ENCODE measurements at regions not wholly inside any gene's neighbourhood (a gene's known extent, or its start where the extent isn't known, plus 50 kb on each side); places are given as distances from the start of the nearest gene placed in this dataset.

- ChIA-PET POLR2A (no interaction called here), CTCF (no interaction called here)
- ATAC-seq = no peak
- Mint-ChIP-seq H3K4me3 (no peak overlapping the region), H3K36me3 (ENCODE audit: low read depth) (no peaks in the 10 kb centered on the region), H3K9me3 (ENCODE audit: insufficient read depth) (no peaks in the 10 kb centered on the region), H3K4me1 (ENCODE audit: low read depth) (no peaks in the 10 kb centered on the region), H3K27ac (no peak overlapping the region), H3K27me3 (ENCODE audit: low read depth) (no peaks in the 10 kb centered on the region)
- no peak for DNase-seq
Observed at GRCh38 chr2:239534581-239535412, 134.0 kb upstream of the HDAC4 start.

GRCh38 chr2:239533569-239534316 is 132.9 kb upstream of the HDAC4 start:
- Mint-ChIP-seq H3K27ac (no peak overlapping the region), H3K4me1 (ENCODE audit: low read depth) (no peaks in the 10 kb centered on the region), H3K9me3 (ENCODE audit: insufficient read depth) (no peaks in the 10 kb centered on the region), H3K36me3 (ENCODE audit: low read depth) (no peaks in the 10 kb centered on the region), H3K4me3 (no peak overlapping the region), H3K27me3 (ENCODE audit: low read depth) (no peaks in the 10 kb centered on the region)
- CTCF ChIA-PET = no interaction called here
- POLR2A ChIA-PET = no interaction called here
- ATAC-seq (no peak), DNase-seq (no peak)

GRCh38 chr2:239532859-239533258 is 132.0 kb upstream of the HDAC4 start:
- Mint-ChIP-seq H3K27ac (no peak overlapping the region), H3K4me3 (no peak overlapping the region), H3K4me1 (ENCODE audit: low read depth) (no peaks in the 10 kb centered on the region), H3K9me3 (ENCODE audit: insufficient read depth) (no peaks in the 10 kb centered on the region), H3K27me3 (ENCODE audit: low read depth) (no peaks in the 10 kb centered on the region), H3K36me3 (ENCODE audit: low read depth) (no peaks in the 10 kb centered on the region)
- CTCF ChIA-PET = no interaction called here
- DNase-seq (no peak), ATAC-seq (no peak)
- POLR2A ChIA-PET = no interaction called here

GRCh38 chr2:239532250-239532649 is 131.4 kb upstream of the HDAC4 start:
- DNase-seq = no peak
- no peak overlapping the region for H3K27ac Mint-ChIP-seq
- CTCF ChIA-PET = no interaction called here
- no peaks in the 10 kb centered on the region for H3K36me3 Mint-ChIP-seq (ENCODE audit: low read depth)
- ATAC-seq = no peak
- no peaks in the 10 kb centered on the region for H3K9me3 Mint-ChIP-seq (ENCODE audit: insufficient read depth)
- no peaks in the 10 kb centered on the region for H3K27me3 Mint-ChIP-seq (ENCODE audit: low read depth)
- no peak overlapping the region for H3K4me3 Mint-ChIP-seq
- POLR2A ChIA-PET = no interaction called here
- no peaks in the 10 kb centered on the region for H3K4me1 Mint-ChIP-seq (ENCODE audit: low read depth)

GRCh38 chr2:239531456-239532241 is 130.8 kb upstream of the HDAC4 start:
- no peak overlapping the region for H3K27ac Mint-ChIP-seq
- H3K9me3 Mint-ChIP-seq (ENCODE audit: insufficient read depth) = no peaks in the 10 kb centered on the region
- ChIA-PET CTCF (no interaction called here), POLR2A (no interaction called here)
- H3K36me3 Mint-ChIP-seq (ENCODE audit: low read depth) = no peaks in the 10 kb centered on the region
- no peak for DNase-seq
- no peak overlapping the region for H3K4me3 Mint-ChIP-seq
- H3K27me3 Mint-ChIP-seq (ENCODE audit: low read depth) = no peaks in the 10 kb centered on the region
- no peak for ATAC-seq
- no peaks in the 10 kb centered on the region for H3K4me1 Mint-ChIP-seq (ENCODE audit: low read depth)

- ATAC-seq (no peak), DNase-seq (no peak)
- POLR2A ChIA-PET = no interaction called here
- Mint-ChIP-seq H3K27ac (no peak overlapping the region), H3K4me1 (ENCODE audit: low read depth) (no peaks in the 10 kb centered on the region), H3K36me3 (ENCODE audit: low read depth) (no peaks in the 10 kb centered on the region), H3K27me3 (ENCODE audit: low read depth) (no peaks in the 10 kb centered on the region), H3K9me3 (ENCODE audit: insufficient read depth) (no peaks in the 10 kb centered on the region), H3K4me3 (no peak overlapping the region)
- CTCF ChIA-PET = no interaction called here
Observed at GRCh38 chr2:239530749-239531316, 130.0 kb upstream of the HDAC4 start.

GRCh38 chr2:239529313-239530015 is 128.6 kb upstream of the HDAC4 start:
- Mint-ChIP-seq H3K9me3 (ENCODE audit: insufficient read depth) (no peaks in the 10 kb centered on the region), H3K36me3 (ENCODE audit: low read depth) (no peaks in the 10 kb centered on the region), H3K27me3 (ENCODE audit: low read depth) (no peaks in the 10 kb centered on the region), H3K27ac (no peak overlapping the region), H3K4me3 (no peak overlapping the region), H3K4me1 (ENCODE audit: low read depth) (no peaks in the 10 kb centered on the region)
- DNase-seq (no peak), ATAC-seq (no peak)
- ChIA-PET CTCF (no interaction called here), POLR2A (no interaction called here)

GRCh38 chr2:239528883-239529282 is 128.1 kb upstream of the HDAC4 start:
- H3K4me1 Mint-ChIP-seq (ENCODE audit: low read depth) = no peaks in the 10 kb centered on the region
- H3K4me3 Mint-ChIP-seq = no peak overlapping the region
- H3K36me3 Mint-ChIP-seq (ENCODE audit: low read depth) = no peaks in the 10 kb centered on the region
- H3K27ac Mint-ChIP-seq = no peak overlapping the region
- H3K9me3 Mint-ChIP-seq (ENCODE audit: insufficient read depth) = no peaks in the 10 kb centered on the region
- POLR2A ChIA-PET = no interaction called here
- ATAC-seq = no peak
- CTCF ChIA-PET = no interaction called here
- no peaks in the 10 kb centered on the region for H3K27me3 Mint-ChIP-seq (ENCODE audit: low read depth)
- no peak for DNase-seq

- ChIA-PET POLR2A (no interaction called here), CTCF (no interaction called here)
- Mint-ChIP-seq H3K4me3 (no peak overlapping the region), H3K27me3 (ENCODE audit: low read depth) (no peaks in the 10 kb centered on the region), H3K36me3 (ENCODE audit: low read depth) (no peaks in the 10 kb centered on the region), H3K9me3 (ENCODE audit: insufficient read depth) (no peaks in the 10 kb centered on the region), H3K27ac (no peak overlapping the region), H3K4me1 (ENCODE audit: low read depth) (no peaks in the 10 kb centered on the region)
- DNase-seq = no peak
- ATAC-seq = no peak
Observed at GRCh38 chr2:239528146-239528545, 127.3 kb upstream of the HDAC4 start.

GRCh38 chr2:239526666-239527415 is 126.0 kb upstream of the HDAC4 start:
- Mint-ChIP-seq H3K27ac (no peak overlapping the region), H3K4me1 (ENCODE audit: low read depth) (no peaks in the 10 kb centered on the region), H3K4me3 (no peak overlapping the region), H3K27me3 (ENCODE audit: low read depth) (no peaks in the 10 kb centered on the region), H3K36me3 (ENCODE audit: low read depth) (no peaks in the 10 kb centered on the region), H3K9me3 (ENCODE audit: insufficient read depth) (no peaks in the 10 kb centered on the region)
- ChIA-PET POLR2A (no interaction called here), CTCF (no interaction called here)
- DNase-seq (no peak), ATAC-seq (no peak)

- CTCF ChIA-PET = no interaction called here
- H3K27me3 Mint-ChIP-seq (ENCODE audit: low read depth) = no peaks in the 10 kb centered on the region
- POLR2A ChIA-PET = no interaction called here
- H3K36me3 Mint-ChIP-seq (ENCODE audit: low read depth) = no peaks in the 10 kb centered on the region
- no peak overlapping the region for H3K4me3 Mint-ChIP-seq
- H3K9me3 Mint-ChIP-seq (ENCODE audit: insufficient read depth) = no peaks in the 10 kb centered on the region
- H3K4me1 Mint-ChIP-seq (ENCODE audit: low read depth) = no peaks in the 10 kb centered on the region
- H3K27ac Mint-ChIP-seq = no peak overlapping the region
- DNase-seq (no peak), ATAC-seq (no peak)
Observed at GRCh38 chr2:239526038-239526437, 125.2 kb upstream of the HDAC4 start.
